Heart left ventricle (tissue), 16 donors: ENCODE measurements at regions not wholly inside any gene's neighbourhood (a gene's known extent, or its start where the extent isn't known, plus 50 kb on each side); places are given as distances from the start of the nearest gene placed in this dataset.
"Not testable (repeated sequence)": the region's sequence is repeated elsewhere in the genome, so short reads cannot be mapped to it uniquely, and the experiment has no call there.

ENCODE experiments used
- ATAC-seq, 4 donors: fragments of 200-7000 bp; cut with Tn5 transposase; one replicate each; pipeline ENCODE4 v1.9.1; 2020 to 2022; ENCODE audit warnings: moderate library complexity in 4 of 4, mild to moderate bottlenecking in 3 of 4, moderate number of reproducible peaks in 1 of 4
- DNase-seq, 5 donors: peaks; one replicate each; pipeline ENCODE4 v3.0.0-alpha.2; 2020
- H3K27ac ChIP-seq, 12 donors: fragments of 200-600 bp; sonication (generic) in 4 of 12; one replicate each; pipeline versions ENCODE4 v1.5.0 to v1.8.0; 2016 to 2022; ENCODE audit warnings: mild to moderate bottlenecking in 2 of 12
- H3K27me3 ChIP-seq, 9 donors: fragments of 200-600 bp; sonication (generic) in 2 of 9; one replicate each; pipeline versions ENCODE4 v1.5.1 to v1.8.0; 2016 to 2022; ENCODE audit warnings: mild to moderate bottlenecking in 3 of 9
- H3K36me3 ChIP-seq, 9 donors: fragments of 200-600 bp; sonication (generic) in 2 of 9; one replicate each; pipeline versions ENCODE4 v1.5.0 to v1.8.0; 2018 to 2022; ENCODE audit warnings: mild to moderate bottlenecking in 2 of 9
- H3K4me1 ChIP-seq, 12 donors: fragments of 200-600 bp; sonication (generic) in 4 of 12; one replicate each; pipeline versions ENCODE4 v1.5.0 to v1.8.0; 2016 to 2022; ENCODE audit warnings: mild to moderate bottlenecking in 3 of 12
- H3K4me3 ChIP-seq, 12 donors: fragments of 200-600 bp; sonication (generic) in 4 of 12; one replicate each; pipeline versions ENCODE4 v1.5.0 to v1.8.0; 2017 to 2022; ENCODE audit warnings: mild to moderate bottlenecking in 9 of 12, moderate library complexity in 4 of 12
- H3K9me3 ChIP-seq, 12 donors: fragments of 200-600 bp; sonication (generic) in 4 of 12; one replicate each; pipeline versions ENCODE4 v1.5.0 to v1.8.0; 2016 to 2022; ENCODE audit warnings: mild to moderate bottlenecking in 1 of 12
- POLR2A ChIP-seq, 2 donors: fragments of 450-650 bp; IDR thresholded peaks; one replicate each; pipeline ENCODE4 v1.6.1; 2017; ENCODE audit warnings: antibody characterized with exemption in 2 of 2, mild to moderate bottlenecking in 2 of 2, moderate library complexity in 2 of 2
- WGBS, 4 donors: extraction: QIAGEN DNeasy Blood & Tissue Kit in 2 of 4; methylation state at CpG; one replicate each; pipeline versions ENCODE4 v1.1.5 to v1.1.7; 2013 to 2018; 5-methylcytosine and 5-hydroxymethylcytosine counted together
- intact Hi-C, 10 donors: fragments of 100-400 bp; cut with DNase I; formaldehyde crosslinking; loops; one replicate each; pipeline versions ENCODE4 v1.11.1 to v1.14.2; 2022
- TF ChIP-seq, protein P1 (sequence below), 12 donors: fragments of 200-600 bp; sonication (generic) in 4 of 12; IDR thresholded peaks; one replicate each; pipeline versions ENCODE4 v1.5.0 to v1.8.0; 2018 to 2022; ENCODE audit warnings: antibody characterized with exemption in 12 of 12, mild to moderate bottlenecking in 5 of 12
- donor health status: ischemic (EF 13 %, LVEDD 7.1; RV severe dilation, severe dysfunction).
- donor health status: healthy with polysubstance abuse.
- donor health status: DM: no; HTN: yes; CAD: no.
- donor health status: DM: no; HTN: no; CAD: no.
- donor health status: ischemic (EF 25% LVEDD 6.9; RV normal size, moderate dysfunction).
- donor health status: ischemic (EF 25% LVEDD 5.7; RV mildly dilated, moderate dysfunction).
- donor health status: healthy.
- donor health status: DM: yes; HTN: yes; CAD: no.
- donor health status: ischemic (EF 35%, LVEDD 5.7; RV mildly dilated, moderate dysfunction).
- donor health status: nonischemic (EF 11% LVEDD 7.7; RV severe dilation, severe dysfunction).
- donor health status: DM: yes; HTN: yes; CAD: no.
- donor health status: PGD.
- donor health status: ischemic (EF 29% LVEDD 5.4; RV normal size, mild dysfunction).
- donor health status: nonischemic (EF 23%, LVEDD 6.1; RV moderate dilation, normal function).

DNA sequence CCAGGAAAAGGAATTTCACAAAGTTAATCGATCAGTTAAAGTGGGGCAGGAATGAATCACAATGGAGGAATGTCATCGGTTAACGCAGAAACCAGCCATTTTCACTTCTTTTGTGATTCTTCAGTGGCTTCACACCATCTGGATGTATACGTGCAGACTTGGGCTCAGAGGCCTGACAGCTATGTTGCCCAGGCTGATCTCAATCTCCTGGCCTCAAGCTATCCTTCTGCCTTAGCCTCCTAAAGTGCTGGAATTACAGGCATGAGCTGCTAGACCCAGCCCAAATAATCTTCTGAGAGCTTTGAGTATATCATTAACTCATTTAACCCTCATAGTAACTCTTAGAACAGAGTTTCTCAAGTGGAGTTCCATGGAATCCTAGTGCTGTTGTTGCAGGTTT, 126.5 kb upstream of the VANGL1 start:
- no peak overlapping the region for H3K4me3 ChIP-seq
- H3K4me1 ChIP-seq: no peaks in the 10 kb centered on the region
- intact Hi-C loops: no loop called here
- peaks cover 0 to 11% (median 0%) of the 10 kb centered on the region in 12 donors for H3K9me3 ChIP-seq
- no peaks in the 10 kb centered on the region for H3K27me3 ChIP-seq
- WGBS, 4 donors: 89 to 95% (median 92%) methylated on average over 4 of the region's 4 CpGs
- TF ChIP-seq, protein P1, sequence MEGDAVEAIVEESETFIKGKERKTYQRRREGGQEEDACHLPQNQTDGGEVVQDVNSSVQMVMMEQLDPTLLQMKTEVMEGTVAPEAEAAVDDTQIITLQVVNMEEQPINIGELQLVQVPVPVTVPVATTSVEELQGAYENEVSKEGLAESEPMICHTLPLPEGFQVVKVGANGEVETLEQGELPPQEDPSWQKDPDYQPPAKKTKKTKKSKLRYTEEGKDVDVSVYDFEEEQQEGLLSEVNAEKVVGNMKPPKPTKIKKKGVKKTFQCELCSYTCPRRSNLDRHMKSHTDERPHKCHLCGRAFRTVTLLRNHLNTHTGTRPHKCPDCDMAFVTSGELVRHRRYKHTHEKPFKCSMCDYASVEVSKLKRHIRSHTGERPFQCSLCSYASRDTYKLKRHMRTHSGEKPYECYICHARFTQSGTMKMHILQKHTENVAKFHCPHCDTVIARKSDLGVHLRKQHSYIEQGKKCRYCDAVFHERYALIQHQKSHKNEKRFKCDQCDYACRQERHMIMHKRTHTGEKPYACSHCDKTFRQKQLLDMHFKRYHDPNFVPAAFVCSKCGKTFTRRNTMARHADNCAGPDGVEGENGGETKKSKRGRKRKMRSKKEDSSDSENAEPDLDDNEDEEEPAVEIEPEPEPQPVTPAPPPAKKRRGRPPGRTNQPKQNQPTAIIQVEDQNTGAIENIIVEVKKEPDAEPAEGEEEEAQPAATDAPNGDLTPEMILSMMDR (IDR thresholded peaks at IDR 0.05): no peak
- no peak for TF ChIP-seq POLR2A (IDR thresholded peaks at IDR 0.05)
- ATAC-seq (no peak), DNase-seq (no peak)
- no peak overlapping the region for H3K27ac ChIP-seq
- H3K36me3 ChIP-seq: no peaks in the 10 kb centered on the region

DNA sequence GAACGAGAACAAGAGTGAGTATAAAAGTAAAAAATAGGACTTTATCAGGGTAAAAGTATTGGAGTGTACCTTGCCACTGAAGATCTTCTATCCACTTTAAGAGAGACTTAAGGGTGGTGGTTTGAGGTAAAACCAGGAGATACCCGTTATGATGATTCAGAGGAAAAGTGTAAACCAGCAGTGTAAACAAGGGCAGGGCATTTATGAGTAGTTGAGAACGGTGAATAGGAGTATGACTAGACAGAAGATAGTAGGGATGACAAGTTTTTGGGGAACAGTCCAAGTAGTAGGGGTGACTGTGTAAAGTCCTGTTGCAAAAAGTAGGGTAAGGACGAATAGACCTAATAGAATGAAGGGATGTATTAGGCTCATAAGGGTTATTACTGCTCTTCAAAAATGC, 131.5 kb upstream of the VANGL1 start:
- ATAC-seq, intact Hi-C loops: not testable (repeated sequence)
- WGBS, 4 donors: 84 to 91% (median 86%) methylated on average over 4 of the region's 4 CpGs

DNA sequence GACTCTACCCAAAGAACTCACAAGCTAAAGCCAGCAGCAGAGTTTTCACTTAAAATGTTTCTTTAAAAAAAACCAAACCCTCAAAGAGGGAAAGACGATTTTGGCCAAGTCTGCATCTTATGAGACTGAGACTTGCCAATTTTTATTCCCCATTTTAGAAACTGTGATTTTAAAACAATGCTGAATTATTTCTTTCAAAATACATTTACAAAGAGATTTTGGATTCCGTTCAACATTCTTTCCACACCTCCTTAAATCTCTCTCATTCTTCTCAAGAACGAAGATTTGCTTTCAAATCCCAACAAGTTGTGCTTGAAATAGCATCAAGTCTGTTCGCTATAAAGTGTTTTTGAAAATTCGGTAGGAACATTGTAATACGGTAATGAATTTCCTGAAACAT, 133.9 kb upstream of the VANGL1 start:
- ATAC-seq (no peak), DNase-seq (no peak)
- Histone ChIP-seq H3K4me3 (no peak overlapping the region), H3K27me3 (no peaks in the 10 kb centered on the region), H3K36me3 (no peaks in the 10 kb centered on the region), H3K4me1 (peaks cover 0 to 7% (median 0%) of the 10 kb centered on the region in 12 donors), H3K27ac (no peak overlapping the region), H3K9me3 (peaks cover 0 to 11% (median 0%) of the 10 kb centered on the region in 12 donors)
- intact Hi-C loops: loop anchor here in 3 of 10 donors (2.0 to 5.0 kb wide), 2 partner anchors 369 to 371 kb away; no protein-coding TSS in a partner anchor
- TF ChIP-seq POLR2A (IDR thresholded peaks at IDR 0.05): no peak
- TF ChIP-seq, protein P1 (IDR thresholded peaks at IDR 0.05): no peak
- 30 to 38% (median 35%) methylated on average over 6 of the region's 6 CpGs for WGBS, 4 donors

More for the DNA sequence above, 131.5 kb upstream of the VANGL1 start:
- H3K36me3 ChIP-seq, DNase-seq, H3K4me3 ChIP-seq, H3K27ac ChIP-seq, H3K27me3 ChIP-seq, H3K4me1 ChIP-seq: not testable (repeated sequence)
- peaks cover 0 to 11% (median 0%) of the 10 kb centered on the region in 12 donors for H3K9me3 ChIP-seq

DNA sequence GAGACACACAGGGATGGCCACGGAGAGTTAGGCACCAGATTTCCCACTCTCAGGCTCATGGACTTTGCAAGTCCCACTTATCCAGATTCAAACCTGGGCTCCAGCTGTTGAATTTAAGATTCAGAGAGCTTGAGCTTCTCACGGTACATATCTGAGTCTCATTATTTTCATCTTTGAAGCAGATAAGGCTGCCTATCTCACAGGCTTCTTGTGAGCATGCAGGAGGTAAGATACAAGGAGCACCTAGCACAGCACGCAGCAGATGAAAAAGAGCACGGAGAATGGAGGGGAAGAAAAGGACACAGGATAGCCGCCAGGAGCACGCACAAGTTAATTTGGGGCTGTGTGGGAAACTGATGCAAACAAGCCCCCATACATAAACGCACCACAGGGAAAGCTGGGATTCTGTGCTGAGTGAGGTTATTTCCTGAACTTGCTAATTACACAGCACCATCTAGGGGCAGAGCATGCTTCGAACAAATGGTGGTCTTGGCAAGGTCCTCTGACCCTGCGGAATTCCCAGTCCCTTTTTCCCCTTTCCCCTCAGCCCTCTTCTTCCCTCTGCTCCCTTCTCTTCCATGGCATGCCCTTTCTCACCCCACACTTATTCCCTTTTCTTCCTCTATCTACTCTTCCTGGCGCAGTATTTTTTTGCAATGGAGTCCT, 134.7 kb upstream of the VANGL1 start:
- Histone ChIP-seq H3K4me3 (no peak overlapping the region), H3K4me1 (peaks cover 0 to 7% (median 0%) of the 10 kb centered on the region in 12 donors), H3K9me3 (peaks cover 0 to 11% (median 0%) of the 10 kb centered on the region in 12 donors), H3K27ac (no peak overlapping the region), H3K27me3 (no peaks in the 10 kb centered on the region), H3K36me3 (no peaks in the 10 kb centered on the region)
- ATAC-seq (peak in 3 of 4 donors; percentile 61 to 68 (median 67)), DNase-seq (no peak)
- intact Hi-C loops: loop anchor here in 2 of 10 donors (5.0 kb wide), 1 partner anchor 370 kb away; no protein-coding TSS in a partner anchor
- WGBS, 4 donors: 32 to 52% (median 38%) methylated on average over 10 of the region's 10 CpGs
- TF ChIP-seq, protein P1 (IDR thresholded peaks at IDR 0.05): peak; percentile 11 to 60 (median 42)
- TF ChIP-seq POLR2A (IDR thresholded peaks at IDR 0.05): no peak
